Skeletal muscle satellite cell (primary cell): ENCODE measurements at regions not wholly inside any gene's neighbourhood (a gene's known extent, or its start where the extent isn't known, plus 50 kb on each side); places are given as distances from the start of the nearest gene placed in this dataset.

Experiments
- H3K27me3 ChIP-seq: 2 replicates; pipeline ENCODE4 v1.7.0; 2013; ENCODE audit warnings: low read length; ENCODE audit not compliant: control insufficient read depth, insufficient read depth
- H3K36me3 ChIP-seq: 2 replicates; pipeline ENCODE4 v1.7.0; 2013; ENCODE audit warnings: mild to moderate bottlenecking, control low read depth, low read length; ENCODE audit not compliant: insufficient read depth
- H3K4me1 ChIP-seq: 2 replicates; pipeline ENCODE4 v1.7.0; 2013; ENCODE audit warnings: low read length; ENCODE audit not compliant: control insufficient read depth, insufficient read depth
- H3K4me2 ChIP-seq: 2 replicates; pipeline ENCODE4 v1.7.0; 2013; ENCODE audit warnings: mild to moderate bottlenecking, low read length
- H3K4me3 ChIP-seq: 2 replicates; pipeline ENCODE4 v1.7.0; 2013; ENCODE audit warnings: low read length
- H3K9ac ChIP-seq: 2 replicates; pipeline ENCODE4 v1.7.0; 2013; ENCODE audit warnings: mild to moderate bottlenecking, low read depth, low read length, moderate library complexity
- H3K9me3 ChIP-seq: replicated peaks from 2 replicates; pipeline ENCODE4 v1.7.0; 2013; ENCODE audit warnings: mild to moderate bottlenecking, control low read depth, low read length

DNA sequence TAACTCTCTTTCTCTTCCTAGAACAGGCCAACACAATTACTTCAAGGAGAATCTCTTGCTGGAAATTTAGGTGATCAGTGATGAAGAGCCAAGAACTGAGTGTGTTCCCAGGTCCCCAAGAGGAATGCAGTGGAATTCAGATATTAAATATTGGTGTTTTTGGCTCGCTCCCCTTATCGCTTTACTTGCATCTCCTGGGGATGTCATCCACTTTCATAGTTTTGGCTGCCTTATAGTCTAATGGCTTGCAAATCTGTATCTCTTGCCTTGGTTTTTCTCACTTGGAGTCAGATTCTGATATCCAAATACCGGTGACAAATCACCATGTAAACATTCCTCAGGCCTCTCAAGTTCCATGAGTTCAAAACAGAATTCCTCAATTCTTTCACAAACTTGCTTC lies 151.0 kb upstream of the C1orf87 start:
- H3K36me3 ChIP-seq = no peaks in the 10 kb centered on the region
- peaks cover 11% of the 10 kb centered on the region for H3K4me1 ChIP-seq
- no peak overlapping the region for H3K4me2 ChIP-seq
- H3K27me3 ChIP-seq = no peaks in the 10 kb centered on the region
- H3K4me3 ChIP-seq = no peak overlapping the region
- no peaks in the 10 kb centered on the region for H3K9me3 ChIP-seq
- H3K9ac ChIP-seq = no peak overlapping the region

DNA sequence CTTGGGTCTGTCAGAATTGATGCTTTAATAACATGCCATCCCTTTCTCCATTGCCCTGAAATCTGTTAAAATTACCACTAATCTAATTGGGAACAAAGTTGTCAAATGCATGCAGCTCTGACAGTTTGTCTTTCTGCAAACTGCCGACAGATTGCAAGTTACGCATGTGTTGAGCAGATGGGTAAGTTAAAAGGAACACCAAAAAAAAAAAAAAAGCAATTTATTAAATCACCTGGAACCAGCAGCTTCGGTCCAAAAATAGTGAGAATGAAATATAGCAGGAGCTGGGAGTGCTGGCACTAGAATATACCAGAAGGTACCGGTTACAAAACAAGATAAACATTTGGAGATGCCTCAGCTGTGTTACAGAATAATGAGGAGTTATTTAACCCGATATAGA lies 149.6 kb upstream of the C1orf87 start:
- Histone ChIP-seq H3K9me3 (no peaks in the 10 kb centered on the region), H3K4me1 (peaks cover 8% of the 10 kb centered on the region), H3K4me2 (no peak overlapping the region), H3K4me3 (no peak overlapping the region), H3K36me3 (no peaks in the 10 kb centered on the region), H3K27me3 (no peaks in the 10 kb centered on the region), H3K9ac (no peak overlapping the region)

DNA sequence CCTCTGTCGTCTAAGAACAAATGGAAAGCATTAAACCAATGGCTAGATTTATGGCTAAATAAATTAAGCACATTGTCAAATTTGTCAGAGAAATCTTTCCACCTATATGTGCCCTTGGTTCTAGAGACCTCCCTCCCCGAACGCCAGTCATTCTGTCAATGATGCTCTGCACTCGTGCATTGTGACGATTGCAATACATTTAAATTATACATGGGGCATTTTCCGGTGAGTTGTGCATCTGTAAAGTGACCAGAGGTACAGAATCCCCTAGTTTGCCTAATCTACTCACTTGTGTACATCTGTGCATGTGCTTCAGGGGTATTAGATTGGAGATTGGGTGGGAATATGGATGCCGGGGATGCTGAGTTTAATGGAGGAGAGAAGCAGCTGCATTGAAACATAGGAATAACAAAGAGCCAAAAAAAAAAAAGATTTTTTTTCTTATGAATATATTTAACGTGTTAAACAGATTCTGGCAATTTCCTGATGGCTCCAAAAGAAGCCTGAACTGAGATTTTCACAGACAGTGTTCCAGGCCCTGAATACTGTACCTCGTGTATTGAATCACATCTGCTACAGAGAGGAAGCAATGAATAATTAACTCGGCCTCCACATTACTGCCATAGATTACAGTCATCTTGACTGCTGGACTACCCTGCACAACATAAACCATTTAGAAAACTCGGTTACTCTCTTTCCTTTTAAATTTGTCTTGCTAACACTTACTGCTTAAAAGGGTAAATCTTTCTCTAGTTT lies 149.0 kb upstream of the C1orf87 start:
- no peaks in the 10 kb centered on the region for H3K36me3 ChIP-seq
- H3K4me1 ChIP-seq = peaks cover 2% of the 10 kb centered on the region
- no peak overlapping the region for H3K4me3 ChIP-seq
- no peak overlapping the region for H3K4me2 ChIP-seq
- no peak overlapping the region for H3K9ac ChIP-seq
- H3K27me3 ChIP-seq = no peaks in the 10 kb centered on the region
- no peaks in the 10 kb centered on the region for H3K9me3 ChIP-seq

DNA sequence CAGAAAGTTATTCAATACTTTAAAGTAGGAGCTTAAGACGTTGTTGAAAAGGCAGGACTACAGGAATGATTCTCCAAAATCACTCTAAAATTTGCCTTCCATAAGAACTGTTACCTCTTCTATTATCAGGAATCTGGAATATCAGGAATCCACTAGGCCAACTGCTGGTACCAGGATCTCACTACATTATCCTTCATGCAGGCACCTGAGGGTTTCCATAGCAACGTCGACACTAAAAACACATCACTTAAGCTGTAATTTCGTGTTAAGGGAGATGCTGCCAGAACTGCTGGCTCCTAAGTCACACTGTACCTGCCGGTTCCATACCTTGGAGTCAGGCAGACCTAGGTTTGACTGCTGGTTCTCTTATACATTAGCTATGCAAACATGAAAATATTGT lies 139.7 kb upstream of the C1orf87 start:
- no peaks in the 10 kb centered on the region for H3K4me1 ChIP-seq
- no peaks in the 10 kb centered on the region for H3K27me3 ChIP-seq
- no peaks in the 10 kb centered on the region for H3K36me3 ChIP-seq
- H3K9me3 ChIP-seq = no peaks in the 10 kb centered on the region
- no peak overlapping the region for H3K4me3 ChIP-seq
- H3K9ac ChIP-seq = no peak overlapping the region
- H3K4me2 ChIP-seq = no peak overlapping the region

DNA sequence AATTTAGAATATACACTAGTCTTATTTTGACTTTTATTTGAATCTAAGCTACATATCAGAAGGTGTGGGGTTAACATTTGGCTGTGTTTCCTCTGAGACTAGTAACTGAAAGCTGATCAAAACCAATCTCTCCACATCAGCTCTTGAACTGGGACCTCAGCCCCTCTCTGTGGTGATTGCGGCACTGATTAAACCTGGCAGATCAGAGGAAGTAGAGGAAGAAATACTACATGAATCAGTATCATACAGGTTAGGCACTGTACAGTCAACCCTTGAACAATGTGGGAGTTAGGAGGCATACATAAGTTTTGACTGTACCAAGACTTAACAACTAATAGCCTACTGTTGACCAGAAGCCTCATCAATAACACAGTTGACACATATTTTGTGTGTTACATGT lies 122.5 kb upstream of the C1orf87 start:
- Histone ChIP-seq H3K4me1 (no peaks in the 10 kb centered on the region), H3K4me3 (no peak overlapping the region), H3K9me3 (no peaks in the 10 kb centered on the region), H3K36me3 (no peaks in the 10 kb centered on the region), H3K9ac (no peak overlapping the region), H3K4me2 (no peak overlapping the region), H3K27me3 (no peaks in the 10 kb centered on the region)

DNA sequence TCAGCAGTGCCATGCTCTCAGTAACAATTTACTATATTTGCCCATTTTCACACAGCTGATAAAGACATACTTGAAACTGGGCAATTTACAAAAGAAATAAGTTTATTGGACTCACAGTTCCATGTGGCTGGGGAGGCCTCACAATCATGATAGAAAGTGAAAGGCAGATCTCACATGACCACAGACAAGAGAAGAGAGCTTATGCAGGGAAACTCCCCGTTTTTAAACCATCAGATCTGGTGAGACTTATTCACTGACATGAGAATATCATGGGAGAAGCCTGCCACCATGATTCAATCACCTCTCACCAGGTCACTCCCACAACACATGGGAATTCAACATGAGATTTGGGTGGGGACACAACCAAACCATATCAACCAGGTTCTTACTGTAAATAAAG lies 112.1 kb upstream of the C1orf87 start:
- H3K4me3 ChIP-seq = no peak overlapping the region
- H3K27me3 ChIP-seq = no peaks in the 10 kb centered on the region
- no peaks in the 10 kb centered on the region for H3K9me3 ChIP-seq
- H3K4me2 ChIP-seq = no peak overlapping the region
- H3K9ac ChIP-seq = no peak overlapping the region
- no peaks in the 10 kb centered on the region for H3K36me3 ChIP-seq
- no peaks in the 10 kb centered on the region for H3K4me1 ChIP-seq

DNA sequence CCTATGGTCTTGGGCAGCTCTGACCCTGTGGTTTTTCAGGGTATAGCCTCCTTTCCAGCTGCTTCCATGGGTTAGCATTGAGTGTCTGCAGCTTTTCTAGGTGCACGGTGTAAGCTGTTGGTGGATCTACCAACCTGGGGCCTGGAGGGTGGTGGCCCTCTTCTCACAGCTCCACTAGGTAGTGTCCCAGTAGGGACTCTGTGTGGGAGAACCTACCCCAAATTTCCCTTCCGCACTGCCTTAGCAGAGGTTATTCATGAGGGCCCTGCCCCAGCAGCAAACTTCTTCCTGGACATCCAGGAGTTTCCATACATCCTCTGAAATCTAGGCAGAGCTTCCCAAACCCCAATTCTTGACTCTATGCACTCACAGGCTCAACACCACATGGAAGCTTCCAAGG lies 111.0 kb upstream of the C1orf87 start:
- Histone ChIP-seq H3K27me3 (no peaks in the 10 kb centered on the region), H3K4me1 (no peaks in the 10 kb centered on the region), H3K4me3 (no peak overlapping the region), H3K36me3 (no peaks in the 10 kb centered on the region), H3K4me2 (no peak overlapping the region), H3K9me3 (no peaks in the 10 kb centered on the region), H3K9ac (no peak overlapping the region)

DNA sequence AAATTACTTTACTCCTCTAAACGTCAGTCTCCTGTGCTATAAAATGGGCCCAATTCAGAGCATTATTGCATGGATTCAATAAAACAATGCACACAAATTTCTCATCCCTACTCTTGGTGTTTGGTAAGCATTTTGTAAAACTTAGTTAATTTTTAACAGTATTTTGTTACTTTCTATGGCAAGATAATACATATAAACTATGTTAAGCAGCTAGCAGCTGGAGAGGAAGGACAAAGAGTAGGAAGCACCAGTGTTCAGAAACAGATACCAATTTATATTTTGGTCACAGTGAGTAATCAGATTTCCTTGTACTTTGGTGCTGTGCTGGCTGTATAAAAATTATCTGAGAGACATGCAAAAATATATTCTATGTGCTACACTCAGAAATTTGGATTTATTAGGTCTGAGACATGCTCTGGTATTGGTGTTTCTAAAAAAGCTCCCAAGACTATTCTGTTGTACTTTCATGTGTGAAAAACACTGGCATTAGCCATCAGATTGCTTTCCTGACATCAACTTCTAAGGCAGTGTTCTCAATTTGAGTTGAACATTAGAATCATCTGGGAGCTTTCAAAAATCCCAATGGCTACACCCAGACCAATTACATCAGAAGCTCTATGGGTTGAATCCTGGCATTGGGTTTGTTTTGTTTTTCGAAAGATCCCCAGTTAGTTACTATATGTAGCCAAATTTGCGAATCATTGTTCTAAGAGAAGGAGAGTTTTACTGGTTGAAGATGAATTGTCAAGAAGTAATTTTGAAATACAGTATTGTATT lies 100.3 kb upstream of the C1orf87 start:
- no peak overlapping the region for H3K9ac ChIP-seq
- no peaks in the 10 kb centered on the region for H3K36me3 ChIP-seq
- peaks cover 24% of the 10 kb centered on the region for H3K4me1 ChIP-seq

DNA sequence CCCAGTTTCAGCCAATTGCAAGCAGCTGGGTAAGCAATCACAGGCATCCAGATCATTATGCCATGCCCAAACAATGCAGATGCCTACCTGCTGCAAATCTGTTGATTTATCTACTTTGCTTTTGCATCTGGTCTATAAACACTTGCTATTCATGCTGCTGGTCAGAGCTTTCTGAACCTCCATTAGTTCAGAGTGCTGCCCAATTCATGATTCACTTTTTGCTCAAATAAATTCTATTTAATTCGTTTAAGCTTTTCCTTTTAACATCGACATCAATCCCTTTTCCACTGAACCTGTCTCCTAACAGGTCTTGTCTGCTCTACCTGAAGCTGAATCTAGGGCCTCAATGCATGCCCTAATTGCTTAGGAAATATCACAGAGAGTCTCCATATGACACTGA lies 99.4 kb upstream of the C1orf87 start:
- no peaks in the 10 kb centered on the region for H3K9me3 ChIP-seq
- H3K4me2 ChIP-seq = no peak overlapping the region
- H3K36me3 ChIP-seq = no peaks in the 10 kb centered on the region
- no peaks in the 10 kb centered on the region for H3K27me3 ChIP-seq
- no peak overlapping the region for H3K4me3 ChIP-seq
- H3K4me1 ChIP-seq = peaks cover 31% of the 10 kb centered on the region
- H3K9ac ChIP-seq = no peak overlapping the region

More for the DNA sequence above, 100.3 kb upstream of the C1orf87 start:
- Histone ChIP-seq H3K9me3 (no peaks in the 10 kb centered on the region), H3K4me2 (no peak overlapping the region), H3K27me3 (no peaks in the 10 kb centered on the region), H3K4me3 (no peak overlapping the region)

DNA sequence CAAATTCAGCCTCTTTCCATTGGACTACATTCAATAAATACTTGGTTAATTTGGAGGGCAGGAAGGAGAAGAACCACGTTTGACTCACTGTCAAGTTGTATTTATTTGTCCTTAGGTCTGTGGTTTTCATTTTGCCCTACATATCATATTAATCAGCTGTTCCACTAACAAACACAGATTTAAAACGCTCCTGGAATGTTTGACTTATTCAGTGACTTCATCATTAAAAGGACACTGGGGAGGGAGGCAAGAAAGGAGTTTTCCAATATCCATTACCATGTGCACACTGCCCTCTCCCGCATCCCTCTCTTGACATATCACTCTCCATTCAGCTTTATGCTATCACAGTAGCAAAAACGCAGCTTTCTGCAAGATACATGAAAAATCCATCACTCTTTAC lies 98.2 kb upstream of the C1orf87 start:
- H3K4me3 ChIP-seq = no peak overlapping the region

DNA sequence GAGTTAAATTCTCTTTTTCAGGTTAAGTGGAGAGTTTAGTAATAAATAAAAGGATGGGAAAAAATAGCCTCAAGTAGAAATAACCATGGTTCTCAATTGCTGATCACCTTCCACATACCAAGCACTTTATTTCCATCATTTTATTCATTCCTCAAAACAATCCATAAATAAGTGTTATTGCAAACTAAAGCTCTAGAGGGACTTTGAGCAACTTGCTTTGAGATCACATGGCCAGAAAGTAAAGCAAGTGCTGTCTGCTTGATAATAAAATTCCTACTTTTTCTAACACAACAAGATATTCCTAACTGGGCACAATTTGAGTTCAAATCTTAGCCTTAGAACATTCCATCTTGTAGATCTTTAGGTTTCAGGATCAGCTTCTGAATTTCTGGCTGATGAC lies 97.1 kb upstream of the C1orf87 start:
- Histone ChIP-seq H3K36me3 (no peaks in the 10 kb centered on the region), H3K4me2 (no peak overlapping the region), H3K4me3 (no peak overlapping the region), H3K4me1 (peaks cover 31% of the 10 kb centered on the region), H3K9ac (no peak overlapping the region), H3K9me3 (no peaks in the 10 kb centered on the region), H3K27me3 (no peaks in the 10 kb centered on the region)

More for the DNA sequence above, 98.2 kb upstream of the C1orf87 start:
- peak overlapping the region; percentile 5 for H3K4me2 ChIP-seq
- H3K36me3 ChIP-seq = no peaks in the 10 kb centered on the region
- H3K9ac ChIP-seq = no peak overlapping the region
- H3K27me3 ChIP-seq = no peaks in the 10 kb centered on the region
- no peaks in the 10 kb centered on the region for H3K9me3 ChIP-seq
- H3K4me1 ChIP-seq = peaks cover 31% of the 10 kb centered on the region

DNA sequence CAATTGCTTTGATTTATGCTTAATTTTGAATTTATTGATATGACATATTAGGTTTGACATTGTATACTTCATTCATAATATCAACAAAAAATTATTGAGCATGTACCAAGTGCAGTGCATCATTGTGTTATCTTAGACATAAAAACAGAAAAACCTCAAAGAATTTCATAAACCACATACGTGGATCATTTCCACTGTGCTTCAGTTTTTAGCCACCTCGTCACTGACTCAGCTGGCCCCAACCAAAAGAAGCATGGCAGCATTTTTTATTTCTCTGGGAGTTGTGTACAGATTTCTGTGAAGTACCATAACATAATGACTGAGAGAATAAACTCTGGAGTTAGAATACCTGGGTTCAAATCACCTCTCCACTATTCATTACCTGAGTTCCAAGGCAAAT lies 95.6 kb upstream of the C1orf87 start:
- H3K4me1 ChIP-seq = peaks cover 31% of the 10 kb centered on the region

More for the DNA sequence above, 95.6 kb upstream of the C1orf87 start:
- no peak overlapping the region for H3K4me3 ChIP-seq
- no peak overlapping the region for H3K4me2 ChIP-seq
- H3K9ac ChIP-seq = no peak overlapping the region
- H3K36me3 ChIP-seq = no peaks in the 10 kb centered on the region
- H3K9me3 ChIP-seq = no peaks in the 10 kb centered on the region
- H3K27me3 ChIP-seq = no peaks in the 10 kb centered on the region
